ENCODE measurements at regions not wholly inside any gene's neighbourhood (a gene's known extent, or its start where the extent isn't known, plus 50 kb on each side); places are given as distances from the start of the nearest gene placed in this dataset.

DNA sequence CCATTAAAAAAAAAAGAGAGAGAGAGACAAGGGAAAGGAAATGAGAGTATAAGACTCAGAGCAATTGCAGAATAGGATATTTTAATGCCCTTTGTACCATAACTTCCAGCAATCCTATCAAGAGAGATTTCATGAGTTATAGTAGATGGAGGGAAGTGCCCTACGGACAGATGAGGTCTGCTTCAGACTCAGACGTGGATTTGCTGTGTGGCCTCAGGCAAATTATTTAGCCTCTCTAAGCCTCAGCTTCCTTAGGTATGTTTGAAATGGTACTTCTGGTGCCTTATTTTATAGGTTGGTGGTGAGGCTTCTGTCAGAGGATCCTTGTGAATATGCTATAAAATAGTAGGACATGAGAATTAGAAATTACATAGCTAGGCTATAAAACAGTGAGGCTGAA, 448.2 kb downstream of the EDEM1 start:
- DNase-seq = no peak

DNA sequence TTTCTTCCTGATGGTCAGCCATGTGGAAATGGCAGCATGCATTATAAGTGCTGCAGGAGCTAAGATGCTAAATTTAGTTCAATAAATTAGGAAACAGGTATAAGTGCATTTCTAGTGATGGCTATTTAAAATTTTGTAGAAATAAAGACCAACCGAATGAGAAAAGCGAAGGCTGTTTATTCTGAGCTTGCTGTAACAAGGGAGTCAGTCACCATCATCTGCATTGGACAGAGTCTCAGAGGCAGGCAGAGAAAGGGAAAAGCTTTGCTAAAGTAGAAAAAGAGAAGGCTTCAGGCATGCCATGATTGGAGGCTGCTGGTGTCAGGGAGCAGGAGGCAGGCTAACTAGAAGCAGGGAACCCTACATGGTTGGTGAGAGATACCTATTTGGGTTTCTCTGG, 451.0 kb downstream of the EDEM1 start:
- DNase-seq = no peak

DNA sequence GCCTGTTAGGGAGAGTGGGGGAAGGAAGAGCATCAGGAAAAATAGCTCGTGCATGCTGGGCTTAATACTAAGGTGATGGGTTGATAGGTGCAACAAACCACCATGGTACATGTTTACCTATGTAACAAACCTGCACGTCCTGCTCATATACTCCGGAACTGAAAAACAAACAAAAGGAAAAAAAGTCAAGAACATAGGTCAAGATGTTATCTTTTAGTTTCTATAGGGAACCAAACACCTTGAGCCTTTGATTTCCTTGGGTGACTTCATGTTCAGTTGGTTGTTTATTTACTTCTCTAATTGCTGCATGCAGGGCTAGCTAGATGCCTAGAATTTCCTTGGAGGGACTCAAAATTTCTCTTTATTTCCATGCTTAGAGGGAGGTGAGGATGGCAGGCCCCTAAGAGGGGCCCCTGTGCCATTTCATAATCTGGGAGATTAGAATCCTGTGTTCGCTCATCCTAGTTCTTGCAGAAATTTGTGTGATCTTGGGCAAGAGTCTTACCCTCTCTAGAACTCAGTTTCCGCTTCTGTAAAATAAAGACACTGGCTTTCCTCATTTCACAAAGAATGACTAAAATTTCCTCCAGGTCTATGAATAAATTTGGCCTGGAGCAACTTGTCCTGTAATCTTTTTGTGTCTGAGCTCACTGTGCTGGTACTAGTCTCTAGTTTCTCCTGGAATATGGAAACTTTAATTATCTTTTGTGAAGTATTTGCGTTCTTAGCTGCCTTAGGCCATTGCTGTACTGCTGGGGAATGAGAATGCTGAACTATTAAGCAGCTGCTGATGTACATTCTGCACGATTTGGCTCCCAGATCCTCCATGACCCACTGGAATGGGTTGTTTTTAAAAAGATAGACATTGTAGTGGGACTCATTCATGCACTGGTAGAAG, 457.5 kb downstream of the EDEM1 start:
- no peak for DNase-seq

DNA sequence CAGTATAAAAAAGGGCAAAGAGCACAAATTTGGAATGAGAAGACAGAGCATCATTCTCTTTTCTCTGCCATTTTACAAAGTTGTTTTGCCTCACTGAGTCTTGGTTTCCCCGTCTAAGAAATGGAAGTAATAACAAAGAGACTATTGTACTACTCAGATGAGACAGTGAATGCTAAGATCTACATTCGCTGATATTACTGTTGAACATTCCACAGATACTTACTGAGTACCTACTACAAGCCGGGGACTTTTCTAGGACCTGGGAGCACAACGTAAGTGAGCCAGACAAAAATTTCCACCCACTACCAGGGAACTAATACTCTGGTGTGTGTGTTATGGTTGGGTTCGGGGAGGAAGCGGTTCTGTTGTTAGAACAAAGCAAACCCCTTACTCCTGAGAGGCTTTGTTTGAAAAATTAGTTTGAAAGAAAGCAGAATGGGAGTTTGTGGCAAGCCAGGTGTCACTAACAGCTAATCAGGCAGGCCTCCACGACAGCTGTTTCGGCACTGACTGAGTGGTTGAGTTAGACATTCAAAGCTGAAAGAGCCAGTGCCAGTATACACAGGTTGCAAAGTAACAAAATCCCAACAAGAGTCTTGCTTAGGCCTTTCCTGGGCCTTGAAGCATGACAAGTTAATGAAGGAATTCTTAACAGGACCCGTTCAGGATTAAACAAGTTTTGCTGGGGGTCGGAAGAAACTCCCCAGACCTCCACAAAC, 458.3 kb downstream of the EDEM1 start:
- no peak for DNase-seq

DNA sequence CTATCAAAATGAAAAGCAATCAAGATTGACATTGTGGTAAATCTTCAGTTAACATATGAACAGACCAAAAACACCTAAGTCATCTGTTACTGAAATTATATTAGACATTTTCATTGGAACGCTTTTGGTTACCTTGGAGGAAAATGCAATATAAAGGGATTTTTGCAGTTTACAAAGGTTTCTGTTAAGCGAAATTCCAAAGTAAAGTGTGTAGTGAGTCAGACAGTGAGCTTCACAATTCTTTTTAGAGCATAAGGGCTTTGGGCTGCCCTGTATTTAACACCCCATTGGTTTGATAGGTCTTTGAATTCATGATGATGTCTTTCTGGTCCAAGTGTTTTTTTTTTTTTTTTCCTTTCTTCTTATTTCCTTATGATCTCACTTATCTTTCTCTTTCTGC, 462.8 kb downstream of the EDEM1 start:
- no peak for DNase-seq

DNA sequence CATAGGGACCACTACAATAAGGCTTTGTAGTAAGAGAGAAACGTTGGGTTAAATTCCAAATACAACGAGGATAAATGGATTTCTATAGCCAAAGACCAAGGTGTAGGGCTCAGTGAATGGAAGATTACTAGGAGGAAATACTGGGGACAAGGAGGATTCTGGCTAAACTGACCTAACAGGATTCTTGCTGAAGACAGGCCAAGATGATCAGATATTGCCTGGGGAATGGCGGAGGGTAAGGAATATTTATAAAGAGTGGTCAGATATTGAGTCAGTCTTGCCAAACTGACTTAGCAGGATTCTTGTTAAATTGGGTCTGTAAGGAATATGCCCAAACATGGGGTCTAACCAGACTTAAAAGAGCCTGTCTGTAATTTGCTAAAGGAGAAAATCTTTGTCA, 463.8 kb downstream of the EDEM1 start:
- DNase-seq = no peak

DNA sequence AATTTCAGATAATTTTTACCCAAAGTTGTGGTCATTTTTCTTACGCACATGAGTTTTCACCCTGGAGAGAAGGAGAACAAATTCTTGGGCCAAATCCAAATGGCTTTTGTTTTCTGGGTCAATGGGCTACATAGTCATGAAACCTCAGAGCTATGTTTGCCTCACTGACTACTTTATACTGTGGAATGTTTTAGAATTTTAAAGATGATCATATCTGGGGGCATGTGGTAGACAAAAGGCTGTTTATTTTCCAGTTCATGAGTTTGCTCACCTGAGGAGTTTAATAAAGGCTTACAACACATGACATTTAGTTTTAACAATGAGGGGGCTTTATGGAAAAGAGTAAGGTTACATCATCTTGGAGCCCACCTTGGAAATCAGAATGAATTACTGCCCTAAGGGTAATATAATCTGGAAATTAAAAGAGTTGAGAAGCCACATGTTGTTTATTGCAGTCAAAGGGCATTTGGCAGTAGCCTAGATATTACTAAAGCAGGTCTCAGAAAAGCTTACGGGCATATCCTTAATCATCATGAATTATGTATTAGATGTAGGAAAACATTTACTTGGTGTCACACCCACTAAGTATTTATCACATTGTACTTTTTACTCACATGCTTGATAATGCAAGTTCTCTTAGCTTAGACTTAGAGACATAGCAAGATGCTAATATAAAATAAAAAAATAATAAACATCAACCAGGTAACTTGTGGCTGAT, 466.1 kb downstream of the EDEM1 start:
- no peak for DNase-seq

DNA sequence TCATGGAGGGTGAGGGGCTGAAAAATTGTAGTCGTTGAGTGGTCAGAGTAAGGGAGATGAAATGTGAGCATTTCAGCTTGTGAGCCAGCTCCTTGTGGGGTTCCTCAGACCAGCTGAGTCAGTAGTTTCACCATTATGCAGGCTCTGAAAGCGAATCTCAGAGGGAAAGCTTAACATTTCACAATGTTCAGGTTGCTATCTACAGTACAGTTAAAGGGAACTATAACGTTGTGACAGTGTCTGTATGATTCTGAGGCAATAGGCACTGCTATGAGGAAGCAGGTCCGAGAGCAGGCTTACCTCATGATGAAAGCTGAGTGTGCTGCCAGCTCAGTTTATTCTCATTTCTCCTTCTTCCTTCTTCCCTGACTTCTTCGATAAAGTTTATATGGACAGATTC, 469.6 kb downstream of the EDEM1 start:
- no peak for DNase-seq

DNA sequence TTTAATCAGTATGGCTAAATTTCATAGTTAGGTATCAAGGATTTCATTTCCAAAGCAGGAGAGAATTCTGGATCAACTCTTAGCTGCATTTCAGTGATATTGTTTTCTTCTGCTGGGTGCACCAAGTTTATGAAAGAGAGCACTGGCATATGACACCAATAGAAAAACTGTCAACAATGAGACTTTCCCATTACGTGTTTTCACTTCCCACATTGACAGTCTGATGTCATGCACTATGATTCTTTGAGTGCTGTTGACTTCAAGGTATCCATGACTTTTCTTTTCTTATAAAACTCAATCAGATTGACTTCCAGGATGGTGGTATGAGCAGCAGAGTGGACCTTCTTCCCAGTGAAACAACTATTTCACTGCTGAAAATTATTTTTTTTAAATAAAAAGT, 476.1 kb downstream of the EDEM1 start:
- no peak for DNase-seq

DNA sequence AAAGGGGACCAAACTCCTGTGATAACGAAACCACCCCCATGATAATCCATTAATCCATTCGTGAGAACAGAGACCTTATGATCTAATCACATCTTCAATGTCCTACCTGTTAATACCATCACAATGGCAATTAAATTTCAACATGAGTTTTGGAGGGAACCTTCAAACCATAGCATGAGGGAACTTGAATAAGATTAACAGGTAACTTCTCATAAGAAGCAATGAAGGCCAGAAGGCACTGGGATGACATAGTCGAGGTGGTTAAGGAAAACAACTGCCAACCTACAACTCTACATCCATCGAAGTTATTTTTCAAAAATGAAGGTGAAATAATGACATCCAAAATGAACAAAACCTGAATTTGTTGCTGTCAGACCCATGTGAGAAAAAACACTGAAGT, 478.9 kb downstream of the EDEM1 start:
- DNase-seq = no peak

DNA sequence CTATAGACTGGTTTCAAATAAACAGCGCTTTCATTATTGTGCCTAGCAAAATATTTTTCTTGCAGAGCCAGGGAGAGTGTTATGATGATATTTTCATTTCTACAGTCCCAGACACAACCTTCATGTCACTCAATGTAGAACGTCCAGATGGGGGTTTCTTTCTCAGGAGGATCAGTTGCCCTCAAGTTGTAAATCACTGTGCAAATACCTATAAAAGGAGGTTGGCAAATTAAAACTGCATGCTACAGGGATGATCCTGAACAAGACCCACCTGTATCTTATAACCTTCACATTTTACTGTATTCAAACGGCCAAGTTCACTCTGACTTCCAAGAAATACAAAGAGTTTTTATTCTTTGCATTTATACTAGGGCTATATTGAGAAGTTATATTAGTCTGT, 486.0 kb downstream of the EDEM1 start:
- no peak for DNase-seq

DNA sequence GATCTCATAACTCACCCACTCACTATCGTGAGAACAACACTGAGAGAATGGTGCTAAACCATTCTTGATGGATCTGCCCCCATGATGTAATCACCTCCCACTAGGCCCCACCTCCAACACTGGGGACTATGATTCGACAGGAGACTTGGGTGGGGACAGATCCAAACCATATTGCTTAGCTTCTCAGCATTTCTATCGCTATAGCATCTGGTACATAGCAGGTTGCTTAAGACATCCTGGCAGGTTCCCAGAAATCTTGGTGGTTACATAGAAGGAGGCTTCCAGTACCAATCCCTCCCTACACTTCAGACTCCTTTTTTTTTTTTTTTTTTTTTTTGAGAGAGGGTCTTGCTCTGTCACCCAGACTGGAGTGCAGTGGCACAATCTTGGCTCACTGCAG, 487.8 kb downstream of the EDEM1 start:
- DNase-seq = no peak

DNA sequence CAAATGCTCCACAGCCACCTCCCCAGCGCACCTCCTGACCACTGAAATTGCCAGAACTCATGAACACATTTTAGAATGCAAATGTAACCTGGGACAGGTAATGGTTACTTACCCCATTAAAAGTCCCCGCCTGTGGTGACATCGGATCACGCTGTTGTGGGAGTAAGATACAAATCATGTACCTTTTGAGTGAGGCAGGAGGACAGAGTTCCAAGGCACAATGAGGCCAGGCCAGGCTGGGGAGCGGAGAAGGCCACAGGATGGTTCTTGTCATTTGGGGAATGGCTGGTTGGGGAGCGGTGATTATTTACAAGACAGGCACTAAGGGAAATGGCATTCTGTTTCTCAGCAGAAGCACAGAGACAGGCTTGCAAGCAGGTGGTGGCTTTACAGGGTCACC, 490.0 kb downstream of the EDEM1 start:
- no peak for DNase-seq

DNA sequence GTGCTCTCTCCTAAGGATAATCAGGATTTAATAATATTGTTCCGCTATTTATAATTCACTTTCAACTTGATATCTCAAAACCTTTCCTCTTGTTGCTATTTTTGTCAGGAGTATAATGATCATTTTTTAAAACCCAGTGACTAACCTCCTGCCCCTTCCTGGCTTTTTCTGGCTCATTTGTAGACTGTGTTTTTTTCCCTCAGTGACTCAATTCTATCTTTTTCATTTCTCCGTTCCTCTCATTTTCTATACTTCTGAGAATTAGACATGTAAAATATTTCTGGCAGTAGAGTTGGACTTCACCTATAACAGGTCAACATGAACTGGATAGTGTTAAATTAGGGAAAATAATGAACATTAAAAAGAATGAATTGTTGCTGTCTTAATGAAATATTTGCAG, 490.7 kb downstream of the EDEM1 start:
- no peak for DNase-seq

DNA sequence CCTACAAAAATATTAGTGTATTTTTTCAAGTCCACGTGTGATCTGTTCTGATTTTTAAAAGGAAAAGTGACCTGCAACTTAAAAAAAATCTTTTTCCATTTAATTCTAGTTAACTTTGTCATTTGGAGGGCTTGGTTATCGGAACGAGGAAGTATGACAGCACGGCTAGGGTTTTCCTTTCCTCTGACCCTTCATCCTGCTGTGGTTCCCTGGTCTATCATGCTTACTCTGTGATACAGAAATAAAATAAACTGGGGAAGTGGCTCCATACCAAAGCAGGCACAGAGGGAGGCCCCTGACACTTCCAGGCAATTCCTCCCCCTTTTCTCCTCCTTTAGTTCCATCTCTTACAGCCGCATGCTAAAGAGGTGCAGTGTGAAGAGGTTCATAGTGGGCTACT, 491.3 kb downstream of the EDEM1 start:
- DNase-seq = no peak

DNA sequence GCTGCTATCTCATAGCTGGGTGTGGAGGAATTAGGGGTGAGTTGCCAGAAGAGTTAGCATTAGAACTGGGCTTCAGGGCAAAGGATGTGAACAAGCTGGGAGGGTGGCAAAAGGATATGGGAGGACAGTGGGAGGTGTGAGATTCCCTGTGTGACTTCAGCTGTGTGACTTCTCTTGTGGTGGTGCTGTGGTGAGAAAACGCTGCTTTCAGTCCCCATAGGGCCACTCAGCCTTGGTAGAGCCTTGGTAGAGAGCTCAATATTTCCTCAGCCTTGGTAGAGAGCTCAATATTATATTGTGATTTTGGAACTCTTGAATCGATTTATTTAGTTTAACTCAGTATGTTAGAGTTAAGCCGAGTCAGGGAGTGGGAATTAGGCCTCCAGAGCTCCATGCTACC, 499.7 kb downstream of the EDEM1 start:
- no peak for DNase-seq

DNA sequence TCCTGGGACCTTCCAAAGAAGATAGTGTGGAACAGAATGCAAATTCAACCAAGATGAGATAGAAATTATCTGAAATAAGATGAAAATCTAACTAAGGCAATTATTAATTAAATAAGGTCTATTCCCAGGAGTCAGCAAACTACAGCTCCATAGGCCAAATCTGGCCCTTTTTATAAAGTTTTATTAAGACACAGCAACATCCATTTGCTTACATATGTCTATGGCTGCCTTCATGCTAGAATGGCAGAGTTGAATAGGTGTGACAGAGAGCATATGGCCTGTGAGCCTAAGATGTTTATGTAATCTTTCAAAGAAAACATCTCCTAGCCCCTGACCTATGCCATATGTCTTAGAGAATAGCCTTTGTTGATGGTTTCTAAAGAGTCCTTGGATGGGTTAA, 503.0 kb downstream of the EDEM1 start:
- no peak for DNase-seq

DNA sequence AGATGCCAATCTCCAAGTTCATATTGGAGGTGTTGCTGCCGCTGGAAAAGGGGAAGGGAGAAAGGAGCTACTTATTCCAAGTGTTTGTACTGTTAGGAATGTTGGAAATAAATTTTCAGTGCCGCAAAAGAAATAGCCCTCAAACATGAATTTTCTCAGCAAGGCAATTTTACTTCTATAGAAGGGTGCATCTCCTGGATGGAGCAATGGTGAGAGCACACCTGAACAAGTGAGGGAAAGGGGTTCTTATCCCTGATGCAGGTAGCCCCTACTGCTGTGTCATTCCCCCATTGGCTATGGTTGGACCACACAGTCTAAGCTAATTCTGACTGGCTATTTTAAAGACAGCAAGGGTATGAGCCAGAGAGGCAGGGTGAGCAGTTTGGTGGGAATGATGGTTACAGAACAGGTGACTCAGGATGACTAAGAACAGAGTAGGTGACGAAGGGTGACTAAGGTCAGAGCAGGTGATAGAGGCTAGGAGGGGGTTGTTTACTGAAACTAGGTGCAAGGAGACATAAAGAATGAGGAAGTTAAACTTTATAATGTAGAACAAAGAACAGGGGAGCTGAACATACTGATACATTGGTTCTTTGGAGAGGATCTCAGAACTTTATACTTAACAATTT, 503.5 kb downstream of the EDEM1 start:
- DNase-seq = no peak

DNA sequence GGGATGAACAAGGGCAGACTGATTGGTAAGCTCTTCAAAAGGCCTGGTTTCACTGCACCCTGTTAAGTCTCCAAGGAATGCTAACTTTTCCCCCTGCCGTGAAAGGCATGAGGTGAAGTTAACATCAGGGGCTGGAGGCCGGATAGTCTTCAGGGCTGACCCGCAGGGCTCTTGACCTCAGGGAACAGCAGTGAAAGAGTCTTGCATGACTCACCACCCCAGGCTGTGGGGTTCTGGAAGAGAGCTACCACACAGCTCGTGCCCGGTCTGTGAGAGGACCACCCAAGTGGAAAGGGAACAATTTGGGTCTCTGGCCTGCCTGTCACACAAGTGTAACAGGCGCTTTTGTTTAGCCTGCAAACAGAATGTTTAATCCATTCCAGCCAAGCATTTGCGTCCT, 504.9 kb downstream of the EDEM1 start:
- DNase-seq = no peak

DNA sequence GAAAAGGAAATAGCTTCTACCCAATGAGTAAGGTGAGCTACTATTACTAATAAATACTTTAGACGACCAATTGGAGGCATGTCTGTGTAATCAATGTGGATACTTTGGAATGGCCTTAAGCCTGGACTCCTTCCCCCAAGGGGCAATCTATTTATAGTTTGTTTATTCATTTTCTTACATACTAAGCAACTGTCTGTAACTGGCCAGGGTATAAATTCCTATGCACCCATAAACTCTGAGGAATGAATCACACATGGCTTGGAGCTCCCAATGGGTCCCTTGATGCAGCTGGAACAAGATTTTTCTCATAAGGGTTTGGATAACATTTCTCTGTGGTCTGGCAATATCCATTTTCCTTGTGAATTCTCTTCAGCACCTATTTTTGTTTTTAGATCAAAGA, 506.8 kb downstream of the EDEM1 start:
- DNase-seq = no peak

DNA sequence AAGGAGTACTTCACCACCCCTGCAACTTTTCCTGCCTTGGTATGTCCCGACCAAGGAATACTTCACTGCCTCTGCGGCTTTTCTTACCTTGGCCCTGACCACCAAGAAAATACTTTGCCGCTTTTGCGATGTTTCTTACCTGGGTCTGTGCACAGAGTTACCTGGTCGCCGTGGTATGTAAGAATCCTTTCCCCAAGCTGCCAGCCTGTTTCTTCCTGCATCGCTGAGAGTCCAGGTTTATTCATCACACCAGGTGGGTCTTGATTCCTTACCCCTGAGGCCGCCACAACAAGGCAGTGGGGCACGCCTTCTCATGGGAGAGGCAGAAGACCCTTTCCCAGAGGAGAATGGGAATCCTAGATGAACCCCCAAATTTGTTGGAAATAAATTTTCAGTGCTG, 511.3 kb downstream of the EDEM1 start:
- no peak for DNase-seq

DNA sequence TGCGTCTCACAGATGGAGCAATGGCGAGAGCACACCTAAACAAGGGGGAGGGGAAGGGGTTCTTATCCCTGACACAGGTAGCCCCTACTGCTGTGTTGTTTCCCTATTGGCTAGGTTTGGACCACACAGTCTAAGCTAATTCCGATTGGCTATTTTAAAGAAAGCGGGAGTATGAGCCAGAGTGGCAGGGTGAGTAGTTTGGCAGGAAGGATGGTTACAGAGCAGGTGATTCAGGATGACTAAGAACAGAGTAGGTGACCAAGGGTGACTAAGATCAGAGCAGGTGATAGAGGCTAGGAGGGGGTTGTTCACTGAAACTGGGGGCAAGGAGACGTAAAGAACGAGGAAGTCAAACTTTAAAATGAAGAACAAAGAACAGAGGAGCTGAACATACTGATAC, 511.8 kb downstream of the EDEM1 start:
- DNase-seq = no peak

DNA sequence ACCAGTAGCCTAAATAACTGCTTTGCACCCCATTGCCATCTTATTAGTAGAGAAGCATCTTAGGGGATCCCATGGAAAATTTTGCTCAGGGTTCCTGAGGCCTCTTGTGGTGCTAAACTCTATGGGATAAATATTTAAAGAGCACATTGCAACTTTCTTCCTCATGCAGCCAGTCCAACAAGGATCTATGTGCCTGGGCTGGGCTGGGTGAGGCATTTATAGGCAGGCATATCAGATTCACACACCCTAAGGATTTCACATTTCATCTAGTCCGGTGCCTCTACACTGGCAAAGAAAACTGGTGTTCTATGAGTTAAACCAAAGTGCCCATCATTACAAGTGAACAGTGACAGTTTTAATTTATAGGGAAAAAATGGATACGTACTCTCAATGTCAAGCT, 512.3 kb downstream of the EDEM1 start:
- DNase-seq = no peak

All from NCI-H2171 treated with DMSO at 0.1 percent for 48 hours (cell line).